CD4-positive, alpha-beta memory T cell (primary cell): ENCODE measurements at regions not wholly inside any gene's neighbourhood (a gene's known extent, or its start where the extent isn't known, plus 50 kb on each side); places are given as distances from the start of the nearest gene placed in this dataset.

ENCODE experiments used
- CTCF ChIA-PET: fragments of 350-600 bp; sonication (Branson Sonifier 250); formaldehyde crosslinking; loops from one replicate; lab custom pipeline; 2021; ENCODE audit warnings: inconsistent platforms; ENCODE audit not compliant: partially characterized antibody; lab: Charles Lee
- POLR2A ChIA-PET: fragments of 350-600 bp; sonication (Branson Sonifier 250); formaldehyde crosslinking; loops from one replicate; lab custom pipeline; 2021; ENCODE audit not compliant: partially characterized antibody; lab: Charles Lee
- DNase-seq, 5 donors: peaks; one replicate each; pipeline versions ENCODE4 v3.0.0 to v3.0.0-alpha.2; 2020 to 2022; ENCODE audit warnings: mixed read lengths in 1 of 5
- H3K27ac ChIP-seq: one replicate; pipeline ENCODE4 v1.7.0; 2013; ENCODE audit warnings: low read depth, low read length
- H3K27me3 ChIP-seq: 2 replicates; pipeline ENCODE4 v1.7.0; 2013; ENCODE audit warnings: mild to moderate bottlenecking, low read length, moderate library complexity; ENCODE audit not compliant: insufficient read depth
- H3K36me3 ChIP-seq: 2 replicates; pipeline ENCODE4 v1.7.0; 2013; ENCODE audit warnings: mild to moderate bottlenecking, low read length, moderate library complexity; ENCODE audit not compliant: insufficient read depth
- H3K4me1 ChIP-seq: 2 replicates; pipeline ENCODE4 v1.7.0; 2013; ENCODE audit warnings: mild to moderate bottlenecking, low read length, moderate library complexity; ENCODE audit not compliant: insufficient read depth
- H3K4me3 ChIP-seq, 2 donors: one replicate each; pipeline ENCODE4 v1.7.0; 2013; ENCODE audit warnings: low read length in 2 of 2, mild to moderate bottlenecking in 1 of 2
- H3K9me3 ChIP-seq, 2 donors: one replicate each; pipeline ENCODE4 v1.7.0; 2013; ENCODE audit warnings: low read length in 2 of 2, control low read depth in 1 of 2; ENCODE audit not compliant: control insufficient read depth in 1 of 2
- H3K27ac Mint-ChIP-seq, 7 donors: one replicate each; pipeline ENCODE4 v1.8.0; 2020 to 2021; ENCODE audit warnings: mixed read lengths in 7 of 7, mild to moderate bottlenecking in 6 of 7, inconsistent platforms in 3 of 7, moderate library complexity in 3 of 7
- H3K27me3 Mint-ChIP-seq, 2 donors: one replicate each; pipeline ENCODE4 v1.8.0; 2020 to 2021; ENCODE audit warnings: mixed read lengths in 2 of 2
- H3K36me3 Mint-ChIP-seq, 2 donors: one replicate each; pipeline ENCODE4 v1.8.0; 2020 to 2021; ENCODE audit warnings: mixed read lengths in 2 of 2, inconsistent platforms in 1 of 2, mild to moderate bottlenecking in 1 of 2
- H3K4me1 Mint-ChIP-seq, 4 donors: one replicate each; pipeline ENCODE4 v1.8.0; 2020 to 2021; ENCODE audit warnings: mixed read lengths in 4 of 4, mild to moderate bottlenecking in 1 of 4
- H3K4me3 Mint-ChIP-seq, 8 donors: one replicate each; pipeline ENCODE4 v1.8.0; 2020 to 2021; ENCODE audit warnings: mixed read lengths in 8 of 8, mild to moderate bottlenecking in 7 of 8, moderate library complexity in 6 of 8, inconsistent platforms in 3 of 8
- H3K9me3 Mint-ChIP-seq, 8 donors: one replicate each; pipeline ENCODE4 v1.8.0; 2020 to 2021; ENCODE audit warnings: mixed read lengths in 8 of 8, mild to moderate bottlenecking in 5 of 8, inconsistent platforms in 3 of 8, moderate library complexity in 1 of 8
- intact Hi-C: fragments of 100-400 bp; cut with micrococcal nuclease; formaldehyde crosslinking; loops from one replicate; pipeline ENCODE4 v1.15.1; 2023

GRCh38 chr12:67772267-67773169 is 124.0 kb downstream of the DYRK2 start:
- H3K27ac Mint-ChIP-seq: no peak overlapping the region
- no peaks in the 10 kb centered on the region for H3K9me3 ChIP-seq
- no peaks in the 10 kb centered on the region for H3K9me3 Mint-ChIP-seq
- no peak for DNase-seq
- intact Hi-C loops: no loop called here
- H3K27me3 ChIP-seq: no peaks in the 10 kb centered on the region
- no peaks in the 10 kb centered on the region for H3K4me1 ChIP-seq
- CTCF ChIA-PET: no interaction called here
- H3K4me3 ChIP-seq: no peak overlapping the region
- POLR2A ChIA-PET: interaction anchor here (0.7 kb wide), 1 partner anchor 240 kb away, joined by 4 read pairs; no protein-coding TSS in a partner anchor
- H3K27me3 Mint-ChIP-seq: no peaks in the 10 kb centered on the region
- H3K36me3 Mint-ChIP-seq: no peaks in the 10 kb centered on the region
- no peak overlapping the region for H3K27ac ChIP-seq
- H3K36me3 ChIP-seq: no peaks in the 10 kb centered on the region
- peaks cover 0 to 3% (median 0%) of the 10 kb centered on the region in 4 donors for H3K4me1 Mint-ChIP-seq
- H3K4me3 Mint-ChIP-seq: no peak overlapping the region

- Histone ChIP-seq H3K36me3 (no peaks in the 10 kb centered on the region), H3K4me1 (no peaks in the 10 kb centered on the region), H3K4me3 (no peak overlapping the region), H3K9me3 (no peaks in the 10 kb centered on the region), H3K27ac (no peak overlapping the region), H3K27me3 (no peaks in the 10 kb centered on the region)
- no peak overlapping the region for H3K4me3 Mint-ChIP-seq
- no peak for DNase-seq
- CTCF ChIA-PET: no interaction called here
- intact Hi-C loops: no loop called here
- no peaks in the 10 kb centered on the region for H3K36me3 Mint-ChIP-seq
- no peaks in the 10 kb centered on the region for H3K27me3 Mint-ChIP-seq
- H3K9me3 Mint-ChIP-seq: no peaks in the 10 kb centered on the region
- peaks cover 0 to 3% (median 0%) of the 10 kb centered on the region in 4 donors for H3K4me1 Mint-ChIP-seq
- POLR2A ChIA-PET: no interaction called here
- H3K27ac Mint-ChIP-seq: no peak overlapping the region
These were observed 125.4 kb downstream of the DYRK2 start for GRCh38 chr12:67773896-67774295.

GRCh38 chr12:67774983-67775587 is 126.5 kb downstream of the DYRK2 start:
- Mint-ChIP-seq H3K4me3 (no peak overlapping the region), H3K27ac (peak overlapping the region in 3 of 7 donors; percentile 0 to 31 (median 26)), H3K4me1 (peaks cover 0 to 3% (median 0%) of the 10 kb centered on the region in 4 donors), H3K9me3 (no peaks in the 10 kb centered on the region), H3K36me3 (no peaks in the 10 kb centered on the region), H3K27me3 (no peaks in the 10 kb centered on the region)
- Histone ChIP-seq H3K27me3 (no peaks in the 10 kb centered on the region), H3K4me1 (no peaks in the 10 kb centered on the region), H3K36me3 (no peaks in the 10 kb centered on the region), H3K9me3 (no peaks in the 10 kb centered on the region), H3K27ac (no peak overlapping the region), H3K4me3 (no peak overlapping the region)
- intact Hi-C loops: no loop called here
- DNase-seq: no peak
- ChIA-PET CTCF (interaction anchor here (1.5 kb wide), 1 partner anchor 10 kb away, joined by 3 read pairs; no protein-coding TSS in a partner anchor), POLR2A (no interaction called here)

GRCh38 chr12:67780580-67781084 is 132.1 kb downstream of the DYRK2 start:
- no peaks in the 10 kb centered on the region for H3K27me3 Mint-ChIP-seq
- no peak overlapping the region for H3K4me3 ChIP-seq
- H3K9me3 ChIP-seq: no peaks in the 10 kb centered on the region
- peaks cover 0 to 11% (median 0%) of the 10 kb centered on the region in 8 donors for H3K9me3 Mint-ChIP-seq
- H3K27ac Mint-ChIP-seq: no peak overlapping the region
- no peak overlapping the region for H3K4me3 Mint-ChIP-seq
- H3K36me3 ChIP-seq: no peaks in the 10 kb centered on the region
- ChIA-PET POLR2A (no interaction called here), CTCF (no interaction called here)
- H3K4me1 Mint-ChIP-seq: peaks cover 17 to 24% (median 23%) of the 10 kb centered on the region in 4 donors
- H3K4me1 ChIP-seq: peaks cover 14% of the 10 kb centered on the region
- intact Hi-C loops: no loop called here
- H3K27me3 ChIP-seq: no peaks in the 10 kb centered on the region
- no peak overlapping the region for H3K27ac ChIP-seq
- no peaks in the 10 kb centered on the region for H3K36me3 Mint-ChIP-seq
- DNase-seq: no peak

DNA sequence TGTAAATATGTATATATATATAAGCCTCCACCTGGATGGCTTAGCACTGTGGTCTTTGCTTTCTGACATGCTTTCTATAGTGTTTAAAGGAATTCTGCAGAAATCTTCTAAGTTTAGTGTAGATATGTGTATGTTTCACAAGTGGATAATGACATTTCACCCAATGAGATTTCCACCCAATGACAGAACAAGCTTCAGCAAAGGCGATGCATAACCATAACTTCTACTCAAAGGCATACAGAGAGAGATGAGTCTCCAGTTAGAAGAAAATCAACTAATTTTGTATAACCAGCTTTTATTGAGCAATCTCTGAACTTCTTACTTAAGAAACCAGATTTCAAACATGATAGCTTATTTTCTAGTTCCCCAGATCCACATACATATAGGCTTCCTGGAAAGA is 134.0 kb downstream of the DYRK2 start:
- CTCF ChIA-PET: interaction anchor here (0.6 kb wide), 1 partner anchor 452 kb away, joined by 3 read pairs; no protein-coding TSS in a partner anchor
- no peak overlapping the region for H3K4me3 ChIP-seq
- POLR2A ChIA-PET: no interaction called here

DNA sequence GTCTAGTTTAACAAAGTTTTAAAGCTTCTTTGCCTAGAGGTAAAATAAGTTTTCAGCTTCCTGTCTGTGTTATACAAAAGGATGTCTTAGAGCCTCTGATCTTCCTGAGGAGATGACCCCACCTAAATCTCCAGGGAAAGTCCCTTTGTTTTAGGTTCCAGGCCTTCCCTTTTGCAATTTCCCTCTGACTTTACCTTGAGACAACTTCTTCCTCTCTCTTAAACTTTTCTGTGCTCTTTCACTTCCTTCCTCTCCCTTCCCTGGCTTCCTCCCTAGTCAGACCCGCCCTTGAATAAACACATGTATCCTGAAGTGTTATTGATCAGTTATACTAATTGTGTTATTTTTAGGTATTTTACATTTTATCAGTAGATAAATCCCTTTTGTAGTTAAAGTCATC is 134.8 kb downstream of the DYRK2 start:
- no peak overlapping the region for H3K4me3 ChIP-seq
- H3K27me3 ChIP-seq: no peaks in the 10 kb centered on the region
- POLR2A ChIA-PET: no interaction called here
- Mint-ChIP-seq H3K27ac (peak overlapping the region in 5 of 7 donors; percentile 20 to 81 (median 42)), H3K4me1 (peaks cover 21 to 29% (median 26%) of the 10 kb centered on the region in 4 donors), H3K9me3 (peaks cover 0 to 11% (median 0%) of the 10 kb centered on the region in 8 donors), H3K27me3 (no peaks in the 10 kb centered on the region), H3K4me3 (peak overlapping the region in 6 of 8 donors; percentile 1 to 72 (median 36)), H3K36me3 (no peaks in the 10 kb centered on the region)
- no peak overlapping the region for H3K27ac ChIP-seq
- H3K36me3 ChIP-seq: no peaks in the 10 kb centered on the region
- peaks cover 14% of the 10 kb centered on the region for H3K4me1 ChIP-seq
- no peak for DNase-seq
- CTCF ChIA-PET: no interaction called here
- H3K9me3 ChIP-seq: no peaks in the 10 kb centered on the region
- intact Hi-C loops: no loop called here

More for the DNA sequence above, 134.0 kb downstream of the DYRK2 start:
- no peaks in the 10 kb centered on the region for H3K9me3 ChIP-seq
- no peaks in the 10 kb centered on the region for H3K27me3 ChIP-seq
- Mint-ChIP-seq H3K27ac (no peak overlapping the region), H3K4me1 (peaks cover 21 to 29% (median 26%) of the 10 kb centered on the region in 4 donors), H3K36me3 (no peaks in the 10 kb centered on the region), H3K9me3 (peaks cover 0 to 11% (median 0%) of the 10 kb centered on the region in 8 donors), H3K4me3 (peak overlapping the region in 1 of 8 donors; percentile 60), H3K27me3 (no peaks in the 10 kb centered on the region)
- no peak for DNase-seq
- no peak overlapping the region for H3K27ac ChIP-seq
- no peaks in the 10 kb centered on the region for H3K36me3 ChIP-seq
- intact Hi-C loops: no loop called here
- peaks cover 14% of the 10 kb centered on the region for H3K4me1 ChIP-seq

DNA sequence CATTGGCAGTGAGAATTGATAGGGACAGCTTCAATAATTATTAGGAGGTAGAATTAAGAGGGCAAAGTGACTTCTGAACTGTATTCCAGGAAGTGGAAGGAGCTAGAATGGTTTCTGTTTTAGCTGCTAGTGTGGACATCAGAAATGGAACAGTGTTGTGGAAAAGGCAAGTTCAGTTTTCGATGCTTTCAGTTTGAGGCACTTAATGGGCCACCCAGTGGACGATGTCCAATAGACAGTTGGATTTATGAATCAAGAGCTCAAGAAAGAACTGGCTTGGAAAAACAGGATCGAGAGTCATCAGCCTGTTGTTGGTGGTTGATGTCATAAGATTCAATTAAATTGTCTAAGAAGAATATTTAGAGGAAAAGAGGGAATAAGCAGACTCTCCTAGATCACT is 136.3 kb downstream of the DYRK2 start:
- Mint-ChIP-seq H3K9me3 (peaks cover 0 to 11% (median 0%) of the 10 kb centered on the region in 8 donors), H3K27ac (peak overlapping the region in 2 of 7 donors; percentile 6 to 18), H3K4me3 (no peak overlapping the region), H3K4me1 (peaks cover 21 to 29% (median 26%) of the 10 kb centered on the region in 4 donors), H3K36me3 (no peaks in the 10 kb centered on the region), H3K27me3 (no peaks in the 10 kb centered on the region)
- Histone ChIP-seq H3K4me1 (peaks cover 14% of the 10 kb centered on the region), H3K9me3 (no peaks in the 10 kb centered on the region), H3K27me3 (no peaks in the 10 kb centered on the region), H3K36me3 (no peaks in the 10 kb centered on the region), H3K4me3 (no peak overlapping the region), H3K27ac (no peak overlapping the region)
- intact Hi-C loops: no loop called here
- CTCF ChIA-PET: interaction anchor here (0.9 kb wide), 1 partner anchor 10 kb away, joined by 3 read pairs; no protein-coding TSS in a partner anchor
- POLR2A ChIA-PET: no interaction called here
- DNase-seq: no peak
